ENCODE measurements at regions not wholly inside any gene's neighbourhood (a gene's known extent, or its start where the extent isn't known, plus 50 kb on each side); places are given as distances from the start of the nearest gene placed in this dataset.

- H3K4me1 Mint-ChIP-seq (ENCODE audit: low read depth) = peaks cover 17% of the 10 kb centered on the region
- H3K9me3 Mint-ChIP-seq = peaks cover 4% of the 10 kb centered on the region
- H3K27ac Mint-ChIP-seq = no peak overlapping the region
- peaks cover 4% of the 10 kb centered on the region for H3K36me3 Mint-ChIP-seq (ENCODE audit: low read depth)
- H3K27me3 Mint-ChIP-seq (ENCODE audit: low read depth) = no peaks in the 10 kb centered on the region
- H3K4me3 Mint-ChIP-seq (ENCODE audit: low read depth) = no peak overlapping the region
- intact Hi-C loops (cut with micrococcal nuclease) = no loop called here
- DNase-seq (ENCODE audit: low spot score) = no peak
Measured at GRCh38 chr10:60703266-60704041, 74.8 kb upstream of the CDK1 start.

GRCh38 chr10:60687679-60688078, 90.6 kb upstream of the CDK1 start:
- DNase-seq (ENCODE audit: low spot score) = no peak
- no peaks in the 10 kb centered on the region for H3K27me3 Mint-ChIP-seq (ENCODE audit: low read depth)
- H3K27ac Mint-ChIP-seq = no peak overlapping the region
- no peaks in the 10 kb centered on the region for H3K4me1 Mint-ChIP-seq (ENCODE audit: low read depth)
- no peaks in the 10 kb centered on the region for H3K36me3 Mint-ChIP-seq (ENCODE audit: low read depth)
- H3K4me3 Mint-ChIP-seq (ENCODE audit: low read depth) = no peak overlapping the region
- intact Hi-C loops (cut with micrococcal nuclease) = no loop called here
- peaks cover 3% of the 10 kb centered on the region for H3K9me3 Mint-ChIP-seq

GRCh38 chr10:60684091-60684490, 94.2 kb upstream of the CDK1 start:
- Mint-ChIP-seq H3K27me3 (ENCODE audit: low read depth) (no peaks in the 10 kb centered on the region), H3K4me1 (ENCODE audit: low read depth) (no peaks in the 10 kb centered on the region), H3K27ac (no peak overlapping the region), H3K4me3 (ENCODE audit: low read depth) (no peak overlapping the region), H3K9me3 (no peaks in the 10 kb centered on the region), H3K36me3 (ENCODE audit: low read depth) (no peaks in the 10 kb centered on the region)
- intact Hi-C loops (cut with micrococcal nuclease) = no loop called here
- no peak for DNase-seq (ENCODE audit: low spot score)

- no peak overlapping the region for H3K4me3 Mint-ChIP-seq (ENCODE audit: low read depth)
- H3K27ac Mint-ChIP-seq = no peak overlapping the region
- no peak for DNase-seq (ENCODE audit: low spot score)
- no peaks in the 10 kb centered on the region for H3K9me3 Mint-ChIP-seq
- intact Hi-C loops (cut with micrococcal nuclease) = no loop called here
- no peaks in the 10 kb centered on the region for H3K4me1 Mint-ChIP-seq (ENCODE audit: low read depth)
- H3K27me3 Mint-ChIP-seq (ENCODE audit: low read depth) = peaks cover 3% of the 10 kb centered on the region
- no peaks in the 10 kb centered on the region for H3K36me3 Mint-ChIP-seq (ENCODE audit: low read depth)
Measured at GRCh38 chr10:60681103-60681502, 97.2 kb upstream of the CDK1 start.

- Mint-ChIP-seq H3K4me3 (ENCODE audit: low read depth) (no peak overlapping the region), H3K27ac (no peak overlapping the region), H3K9me3 (no peaks in the 10 kb centered on the region), H3K27me3 (ENCODE audit: low read depth) (peaks cover 3% of the 10 kb centered on the region), H3K4me1 (ENCODE audit: low read depth) (no peaks in the 10 kb centered on the region), H3K36me3 (ENCODE audit: low read depth) (no peaks in the 10 kb centered on the region)
- no peak for DNase-seq (ENCODE audit: low spot score)
- intact Hi-C loops (cut with micrococcal nuclease) = no loop called here
Measured at GRCh38 chr10:60679388-60679990, 98.8 kb upstream of the CDK1 start.

- DNase-seq (ENCODE audit: low spot score) = no peak
- no peaks in the 10 kb centered on the region for H3K4me1 Mint-ChIP-seq (ENCODE audit: low read depth)
- intact Hi-C loops (cut with micrococcal nuclease) = no loop called here
- H3K27ac Mint-ChIP-seq = no peak overlapping the region
- H3K9me3 Mint-ChIP-seq = no peaks in the 10 kb centered on the region
- H3K4me3 Mint-ChIP-seq (ENCODE audit: low read depth) = no peak overlapping the region
- H3K27me3 Mint-ChIP-seq (ENCODE audit: low read depth) = peaks cover 3% of the 10 kb centered on the region
- H3K36me3 Mint-ChIP-seq (ENCODE audit: low read depth) = no peaks in the 10 kb centered on the region
Measured at GRCh38 chr10:60678978-60679377, 99.3 kb upstream of the CDK1 start.

GRCh38 chr10:60677531-60678129, 100.6 kb upstream of the CDK1 start:
- Mint-ChIP-seq H3K27me3 (ENCODE audit: low read depth) (peaks cover 3% of the 10 kb centered on the region), H3K4me3 (ENCODE audit: low read depth) (no peak overlapping the region), H3K27ac (no peak overlapping the region), H3K4me1 (ENCODE audit: low read depth) (no peaks in the 10 kb centered on the region), H3K9me3 (peaks cover 3% of the 10 kb centered on the region), H3K36me3 (ENCODE audit: low read depth) (no peaks in the 10 kb centered on the region)
- no peak for DNase-seq (ENCODE audit: low spot score)
- intact Hi-C loops (cut with micrococcal nuclease) = no loop called here

GRCh38 chr10:60675236-60675635, 103.0 kb upstream of the CDK1 start:
- Mint-ChIP-seq H3K27ac (no peak overlapping the region), H3K4me3 (ENCODE audit: low read depth) (no peak overlapping the region), H3K27me3 (ENCODE audit: low read depth) (peaks cover 3% of the 10 kb centered on the region), H3K36me3 (ENCODE audit: low read depth) (no peaks in the 10 kb centered on the region), H3K9me3 (peaks cover 3% of the 10 kb centered on the region), H3K4me1 (ENCODE audit: low read depth) (no peaks in the 10 kb centered on the region)
- intact Hi-C loops (cut with micrococcal nuclease) = no loop called here
- no peak for DNase-seq (ENCODE audit: low spot score)

- no peaks in the 10 kb centered on the region for H3K36me3 Mint-ChIP-seq (ENCODE audit: low read depth)
- DNase-seq (ENCODE audit: low spot score) = no peak
- H3K27me3 Mint-ChIP-seq (ENCODE audit: low read depth) = no peaks in the 10 kb centered on the region
- no peaks in the 10 kb centered on the region for H3K4me1 Mint-ChIP-seq (ENCODE audit: low read depth)
- H3K9me3 Mint-ChIP-seq = peaks cover 3% of the 10 kb centered on the region
- no peak overlapping the region for H3K27ac Mint-ChIP-seq
- no peak overlapping the region for H3K4me3 Mint-ChIP-seq (ENCODE audit: low read depth)
- intact Hi-C loops (cut with micrococcal nuclease) = no loop called here
Measured at GRCh38 chr10:60669501-60669900, 108.8 kb upstream of the CDK1 start.

GRCh38 chr10:60666221-60666620, 112.1 kb upstream of the CDK1 start:
- Mint-ChIP-seq H3K4me1 (ENCODE audit: low read depth) (peaks cover 12% of the 10 kb centered on the region), H3K27me3 (ENCODE audit: low read depth) (no peaks in the 10 kb centered on the region), H3K36me3 (ENCODE audit: low read depth) (no peaks in the 10 kb centered on the region), H3K9me3 (no peaks in the 10 kb centered on the region), H3K4me3 (ENCODE audit: low read depth) (no peak overlapping the region), H3K27ac (no peak overlapping the region)
- intact Hi-C loops (cut with micrococcal nuclease) = no loop called here
- DNase-seq (ENCODE audit: low spot score) = no peak

GRCh38 chr10:60664859-60665258, 113.4 kb upstream of the CDK1 start:
- intact Hi-C loops (cut with micrococcal nuclease) = no loop called here
- H3K4me3 Mint-ChIP-seq (ENCODE audit: low read depth) = no peak overlapping the region
- H3K27ac Mint-ChIP-seq = no peak overlapping the region
- no peaks in the 10 kb centered on the region for H3K9me3 Mint-ChIP-seq
- no peaks in the 10 kb centered on the region for H3K36me3 Mint-ChIP-seq (ENCODE audit: low read depth)
- H3K4me1 Mint-ChIP-seq (ENCODE audit: low read depth) = peaks cover 12% of the 10 kb centered on the region
- no peak for DNase-seq (ENCODE audit: low spot score)
- H3K27me3 Mint-ChIP-seq (ENCODE audit: low read depth) = no peaks in the 10 kb centered on the region

- intact Hi-C loops (cut with micrococcal nuclease) = no loop called here
- Mint-ChIP-seq H3K4me3 (ENCODE audit: low read depth) (no peak overlapping the region), H3K36me3 (ENCODE audit: low read depth) (no peaks in the 10 kb centered on the region), H3K27me3 (ENCODE audit: low read depth) (no peaks in the 10 kb centered on the region), H3K27ac (no peak overlapping the region), H3K9me3 (no peaks in the 10 kb centered on the region), H3K4me1 (ENCODE audit: low read depth) (peaks cover 12% of the 10 kb centered on the region)
- no peak for DNase-seq (ENCODE audit: low spot score)
Measured at GRCh38 chr10:60663850-60664249, 114.4 kb upstream of the CDK1 start.

- intact Hi-C loops (cut with micrococcal nuclease) = no loop called here
- H3K36me3 Mint-ChIP-seq (ENCODE audit: low read depth) = no peaks in the 10 kb centered on the region
- H3K27me3 Mint-ChIP-seq (ENCODE audit: low read depth) = no peaks in the 10 kb centered on the region
- H3K4me3 Mint-ChIP-seq (ENCODE audit: low read depth) = no peak overlapping the region
- H3K4me1 Mint-ChIP-seq (ENCODE audit: low read depth) = peaks cover 12% of the 10 kb centered on the region
- DNase-seq (ENCODE audit: low spot score) = no peak
- H3K9me3 Mint-ChIP-seq = peaks cover 8% of the 10 kb centered on the region
- H3K27ac Mint-ChIP-seq = no peak overlapping the region
Measured at GRCh38 chr10:60662917-60663614, 115.2 kb upstream of the CDK1 start.

Data from activated T-helper 2 cell treated with anti-CD3 and anti-CD28 coated beads, Interferon-gamma antibody, Interleukin-2, Interleukin-4, amounts not matched to agents 10 μg/mL and 5 μg/mL and 100 μg/mL, durations not matched to agents 14 hours and 24 hours and 36 hours (primary cell).